Adipocyte (in vitro differentiated cells): ENCODE measurements at regions not wholly inside any gene's neighbourhood (a gene's known extent, or its start where the extent isn't known, plus 50 kb on each side); places are given as distances from the start of the nearest gene placed in this dataset.

Source experiments
- DNase-seq: peaks from one replicate; pipeline ENCODE4 v3.0.0-alpha.2; 2015; ENCODE audit warnings: low read depth
- H3K27me3 ChIP-seq: replicated peaks from 2 replicates; pipeline ENCODE4 v1.7.0; 2013; ENCODE audit warnings: mild to moderate bottlenecking, low read length, moderate library complexity; ENCODE audit not compliant: control insufficient read depth, insufficient read depth
- H3K36me3 ChIP-seq: 2 replicates; pipeline ENCODE4 v1.7.0; 2013; ENCODE audit warnings: low read length, mild to moderate bottlenecking, moderate library complexity; ENCODE audit not compliant: control insufficient read depth, insufficient read depth, severe bottlenecking
- H3K4me1 ChIP-seq: 2 replicates; pipeline ENCODE4 v1.7.0; 2013; ENCODE audit warnings: mild to moderate bottlenecking, low read length, moderate library complexity; ENCODE audit not compliant: control insufficient read depth, insufficient read depth
- H3K4me3 ChIP-seq: 2 replicates; pipeline ENCODE4 v1.7.0; 2013; ENCODE audit warnings: mild to moderate bottlenecking, low read length, moderate library complexity
- H3K9ac ChIP-seq: 2 replicates; pipeline ENCODE4 v1.7.0; 2013; ENCODE audit warnings: mild to moderate bottlenecking, low read length, moderate library complexity
- H3K9me3 ChIP-seq: 2 replicates; pipeline ENCODE4 v1.7.0; 2013; ENCODE audit warnings: mild to moderate bottlenecking, low read length, moderate library complexity; ENCODE audit not compliant: control insufficient read depth

- Histone ChIP-seq H3K36me3 (no peaks in the 10 kb centered on the region), H3K27me3 (no peaks in the 10 kb centered on the region), H3K4me1 (no peaks in the 10 kb centered on the region), H3K9ac (no peak overlapping the region), H3K4me3 (no peak overlapping the region), H3K9me3 (no peaks in the 10 kb centered on the region)
- DNase-seq, result no peak
Measured at GRCh38 chr5:155295111-155295510, 281.6 kb downstream of the KIF4B start.

- Histone ChIP-seq H3K27me3 (no peaks in the 10 kb centered on the region), H3K4me1 (no peaks in the 10 kb centered on the region), H3K9me3 (no peaks in the 10 kb centered on the region), H3K36me3 (no peaks in the 10 kb centered on the region), H3K4me3 (no peak overlapping the region), H3K9ac (no peak overlapping the region)
- no peak for DNase-seq
Measured at GRCh38 chr5:155299386-155300005, 285.9 kb downstream of the KIF4B start.

GRCh38 chr5:155303120-155303519, 289.6 kb downstream of the KIF4B start:
- DNase-seq, result no peak
- no peaks in the 10 kb centered on the region for H3K4me1 ChIP-seq
- no peak overlapping the region for H3K9ac ChIP-seq

GRCh38 chr5:155307229-155307628, 293.7 kb downstream of the KIF4B start:
- no peaks in the 10 kb centered on the region for H3K27me3 ChIP-seq
- H3K4me3 ChIP-seq, result no peak overlapping the region
- no peaks in the 10 kb centered on the region for H3K36me3 ChIP-seq
- H3K4me1 ChIP-seq, result no peaks in the 10 kb centered on the region
- no peak for DNase-seq
- H3K9ac ChIP-seq, result no peak overlapping the region
- H3K9me3 ChIP-seq, result no peaks in the 10 kb centered on the region

More at GRCh38 chr5:155303120-155303519, 289.6 kb downstream of the KIF4B start:
- H3K4me3 ChIP-seq, result no peak overlapping the region
- H3K9me3 ChIP-seq, result no peaks in the 10 kb centered on the region
- no peaks in the 10 kb centered on the region for H3K36me3 ChIP-seq
- no peaks in the 10 kb centered on the region for H3K27me3 ChIP-seq

GRCh38 chr5:155308289-155308688, 294.7 kb downstream of the KIF4B start:
- no peaks in the 10 kb centered on the region for H3K9me3 ChIP-seq
- DNase-seq, result no peak
- no peak overlapping the region for H3K9ac ChIP-seq
- no peak overlapping the region for H3K4me3 ChIP-seq
- H3K4me1 ChIP-seq, result no peaks in the 10 kb centered on the region
- no peaks in the 10 kb centered on the region for H3K27me3 ChIP-seq
- H3K36me3 ChIP-seq, result no peaks in the 10 kb centered on the region

GRCh38 chr5:155309021-155309746, 295.6 kb downstream of the KIF4B start:
- H3K27me3 ChIP-seq, result no peaks in the 10 kb centered on the region
- H3K4me3 ChIP-seq, result no peak overlapping the region
- H3K36me3 ChIP-seq, result no peaks in the 10 kb centered on the region
- no peak overlapping the region for H3K9ac ChIP-seq
- DNase-seq, result no peak
- H3K9me3 ChIP-seq, result no peaks in the 10 kb centered on the region
- no peaks in the 10 kb centered on the region for H3K4me1 ChIP-seq

- Histone ChIP-seq H3K27me3 (no peaks in the 10 kb centered on the region), H3K4me1 (no peaks in the 10 kb centered on the region), H3K9ac (no peak overlapping the region), H3K4me3 (no peak overlapping the region), H3K9me3 (no peaks in the 10 kb centered on the region), H3K36me3 (no peaks in the 10 kb centered on the region)
- DNase-seq, result no peak
Measured at GRCh38 chr5:155311721-155312120, 298.2 kb downstream of the KIF4B start.

GRCh38 chr5:155313518-155313917, 300.0 kb downstream of the KIF4B start:
- Histone ChIP-seq H3K36me3 (no peaks in the 10 kb centered on the region), H3K9me3 (no peaks in the 10 kb centered on the region), H3K4me1 (no peaks in the 10 kb centered on the region), H3K27me3 (no peaks in the 10 kb centered on the region), H3K9ac (no peak overlapping the region), H3K4me3 (no peak overlapping the region)
- no peak for DNase-seq

- no peak for DNase-seq
- Histone ChIP-seq H3K27me3 (no peaks in the 10 kb centered on the region), H3K4me3 (no peak overlapping the region)
Measured at GRCh38 chr5:155316070-155316714, 302.6 kb downstream of the KIF4B start.

GRCh38 chr5:155332618-155333017, 319.1 kb downstream of the KIF4B start:
- DNase-seq, result no peak
- Histone ChIP-seq H3K36me3 (no peaks in the 10 kb centered on the region), H3K4me1 (no peaks in the 10 kb centered on the region), H3K9me3 (no peaks in the 10 kb centered on the region), H3K4me3 (no peak overlapping the region), H3K27me3 (no peaks in the 10 kb centered on the region), H3K9ac (no peak overlapping the region)

More at GRCh38 chr5:155316070-155316714, 302.6 kb downstream of the KIF4B start:
- no peaks in the 10 kb centered on the region for H3K9me3 ChIP-seq
- no peak overlapping the region for H3K9ac ChIP-seq
- no peaks in the 10 kb centered on the region for H3K4me1 ChIP-seq
- no peaks in the 10 kb centered on the region for H3K36me3 ChIP-seq

GRCh38 chr5:155342956-155343355, 329.4 kb downstream of the KIF4B start:
- Histone ChIP-seq H3K4me3 (no peak overlapping the region), H3K27me3 (no peaks in the 10 kb centered on the region), H3K36me3 (no peaks in the 10 kb centered on the region), H3K9me3 (no peaks in the 10 kb centered on the region), H3K9ac (no peak overlapping the region), H3K4me1 (no peaks in the 10 kb centered on the region)
- DNase-seq, result no peak
